HG02642 (cell line): ENCODE measurements at regions not wholly inside any gene's neighbourhood (a gene's known extent, or its start where the extent isn't known, plus 50 kb on each side); places are given as distances from the start of the nearest gene placed in this dataset.
"Not testable (repeated sequence)": the region's sequence is repeated elsewhere in the genome, so short reads cannot be mapped to it uniquely, and the experiment has no call there.

Source experiments
- ATAC-seq: cut with Tn5 transposase; IDR thresholded peaks from one replicate; pipeline ENCODE4 v1.9.1; 2021; ENCODE audit warnings: mild to moderate bottlenecking; ENCODE audit not compliant: unreplicated experiment, poor library complexity

DNA sequence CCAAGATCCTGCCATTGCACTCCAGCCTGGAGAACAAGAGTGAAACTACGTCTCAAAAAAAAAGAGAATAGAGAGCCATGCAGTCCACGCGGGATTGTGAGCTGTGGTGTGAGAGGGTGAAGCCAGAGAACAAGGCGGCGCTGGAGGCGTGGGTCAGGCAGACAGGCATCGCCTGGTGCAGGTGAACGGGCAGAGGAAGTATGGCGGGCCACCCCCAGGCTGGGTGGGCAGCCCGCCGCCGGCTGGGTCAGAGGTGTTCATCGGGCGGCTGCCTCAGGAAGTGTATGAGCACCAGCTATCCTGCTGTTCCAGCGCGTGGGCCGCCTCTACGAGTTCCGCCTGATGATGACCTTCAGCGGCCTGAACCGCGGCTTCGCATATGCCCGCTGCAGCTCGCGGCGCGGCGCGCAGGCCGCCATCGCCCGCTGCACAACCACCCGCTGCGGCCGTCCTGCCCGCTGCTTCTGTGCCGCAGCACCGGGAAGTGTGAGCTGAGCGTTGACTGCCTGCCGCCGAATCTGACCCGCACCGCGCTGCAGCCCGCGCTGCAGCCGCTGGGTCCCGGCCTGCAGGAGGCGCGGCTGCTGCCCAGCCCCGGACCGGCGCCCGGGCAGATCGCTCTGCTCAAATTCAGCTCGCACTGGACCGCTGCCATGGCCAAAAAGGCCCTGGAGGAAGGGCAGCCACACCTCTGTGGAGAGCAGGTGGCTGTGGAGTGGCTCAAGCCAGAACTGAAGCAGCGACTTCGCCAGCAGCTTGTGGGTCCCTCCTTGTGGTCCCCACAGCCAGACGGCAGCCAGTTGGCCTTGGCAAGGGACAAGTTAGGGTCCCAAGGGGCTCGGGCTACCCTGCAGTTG is 95.5 kb upstream of the PLEKHM1 start:
- peak; percentile 19 for ATAC-seq

DNA sequence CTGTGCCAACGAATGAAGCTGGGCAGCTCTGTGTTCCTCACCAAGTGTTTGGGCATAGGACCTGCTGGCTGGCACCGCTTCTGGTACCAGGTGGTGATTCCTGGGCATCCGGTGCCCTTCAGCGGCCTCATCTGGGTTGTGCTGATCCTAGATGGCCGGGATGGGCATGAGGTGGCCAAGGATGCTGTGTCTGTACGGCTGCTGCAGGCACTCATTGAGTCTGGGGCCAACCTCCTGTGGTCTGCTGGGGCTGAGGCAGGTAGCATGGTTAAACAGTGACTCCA is 96.1 kb upstream of the PLEKHM1 start:
- not testable (repeated sequence) for ATAC-seq

DNA sequence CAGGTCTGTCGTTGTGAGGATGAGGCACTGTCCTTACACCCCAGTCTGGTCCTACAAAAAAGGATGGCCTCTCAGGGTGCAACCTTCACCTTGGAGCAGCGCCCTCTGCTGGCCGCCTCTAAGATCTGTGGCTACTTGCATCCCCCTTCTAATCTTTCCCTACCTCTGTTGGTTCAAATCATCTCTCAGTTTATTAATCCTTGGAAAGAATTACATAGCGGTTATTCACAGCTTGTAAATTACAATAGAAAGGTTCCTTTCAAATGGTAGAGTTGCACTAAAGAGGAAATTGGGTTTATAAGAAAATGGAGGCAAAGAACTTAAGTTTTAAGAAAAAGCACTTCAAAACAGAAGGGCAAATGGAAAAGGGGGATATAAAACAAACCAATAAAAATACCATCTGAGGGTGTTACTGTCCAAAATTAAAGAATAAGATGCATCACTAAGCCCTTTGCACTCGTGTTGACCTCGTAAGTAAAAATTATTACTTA is 102.0 kb upstream of the PLEKHM1 start:
- ATAC-seq: not testable (repeated sequence)

DNA sequence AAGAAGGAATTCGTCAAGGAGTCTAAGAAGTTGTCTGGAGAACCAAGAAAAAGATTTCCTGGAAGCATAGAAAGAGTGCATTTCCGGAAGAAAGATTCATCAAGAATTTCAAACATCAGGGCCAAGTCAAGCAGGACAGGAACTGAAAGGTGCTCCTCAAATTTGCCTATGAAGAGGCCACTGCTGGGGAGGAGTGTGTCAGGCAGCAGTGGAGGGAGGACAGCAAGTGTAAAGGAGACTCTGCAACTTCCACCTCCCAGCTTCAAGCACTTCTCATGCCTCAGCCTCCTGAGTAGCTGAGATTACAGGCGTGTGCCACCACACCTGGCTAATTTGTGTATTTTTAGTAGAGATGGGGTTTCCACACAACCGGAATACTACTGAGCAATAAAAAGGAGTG is 105.8 kb upstream of the PLEKHM1 start:
- ATAC-seq: not testable (repeated sequence)

DNA sequence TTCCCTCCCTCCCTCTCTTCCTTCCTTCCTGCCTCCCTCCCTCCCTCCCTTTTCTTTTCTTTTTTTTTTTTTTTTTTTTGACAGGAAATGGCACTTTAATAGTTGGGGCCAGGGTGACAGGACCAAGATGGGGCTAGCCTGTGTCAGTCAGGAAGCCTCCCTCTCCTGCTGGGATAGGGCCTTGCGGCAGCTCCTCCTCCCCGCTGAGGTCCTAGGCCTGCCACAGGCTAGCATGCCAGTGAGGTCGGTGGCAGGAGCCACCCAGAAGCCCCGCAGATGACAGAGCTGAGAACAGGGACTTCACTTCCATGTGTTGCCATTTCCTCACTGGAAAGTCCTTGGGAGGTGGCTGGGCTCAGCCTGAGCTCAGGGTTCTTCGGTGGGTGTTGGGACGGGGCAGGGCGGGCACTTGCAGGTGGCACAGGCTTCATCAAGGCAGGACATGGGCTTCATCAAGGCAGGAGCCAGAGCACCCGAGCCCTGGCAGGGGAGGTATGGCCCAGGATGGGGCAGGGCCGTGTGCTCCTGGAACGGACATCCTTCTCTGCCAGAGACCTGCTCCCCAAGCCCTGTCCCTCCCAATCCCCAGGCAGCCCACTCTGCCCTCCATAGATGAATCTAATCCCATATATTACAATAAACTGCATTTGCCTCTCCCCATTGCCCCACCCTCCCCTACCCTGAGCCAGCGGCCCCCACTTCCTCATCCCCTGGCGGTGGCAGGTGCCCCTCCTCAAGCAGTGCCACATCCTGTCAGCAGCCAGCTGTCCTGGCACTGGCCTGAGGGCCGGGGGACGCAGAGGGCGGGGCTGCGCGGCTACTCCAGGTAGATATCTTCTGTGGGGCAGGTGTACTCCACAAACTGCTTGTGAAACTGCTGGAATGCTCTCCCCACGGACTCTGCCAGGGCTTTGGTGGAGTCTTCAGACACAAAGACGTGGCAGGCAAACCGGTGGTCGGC is 109.8 kb upstream of the PLEKHM1 start:
- ATAC-seq: not testable (repeated sequence)

DNA sequence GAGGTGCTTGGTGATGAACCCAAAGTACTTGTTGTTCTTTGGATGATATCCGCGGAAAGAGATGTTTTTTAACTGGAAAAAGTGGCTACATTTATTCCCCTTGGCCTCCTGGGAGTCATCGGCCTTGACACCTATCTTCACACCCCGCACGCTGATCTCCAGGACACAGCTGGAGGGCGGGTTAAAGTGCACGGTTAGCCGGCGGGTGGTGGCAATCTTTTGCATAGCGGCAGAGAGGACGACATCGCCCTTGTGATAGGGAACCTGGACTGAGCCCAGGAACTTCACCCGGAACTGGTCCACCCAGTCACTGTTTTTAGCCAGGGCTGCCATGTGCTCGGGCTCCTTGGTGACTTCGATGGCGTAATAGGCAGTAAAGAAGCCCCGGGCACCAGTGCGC is 110.5 kb upstream of the PLEKHM1 start:
- ATAC-seq: not testable (repeated sequence)

DNA sequence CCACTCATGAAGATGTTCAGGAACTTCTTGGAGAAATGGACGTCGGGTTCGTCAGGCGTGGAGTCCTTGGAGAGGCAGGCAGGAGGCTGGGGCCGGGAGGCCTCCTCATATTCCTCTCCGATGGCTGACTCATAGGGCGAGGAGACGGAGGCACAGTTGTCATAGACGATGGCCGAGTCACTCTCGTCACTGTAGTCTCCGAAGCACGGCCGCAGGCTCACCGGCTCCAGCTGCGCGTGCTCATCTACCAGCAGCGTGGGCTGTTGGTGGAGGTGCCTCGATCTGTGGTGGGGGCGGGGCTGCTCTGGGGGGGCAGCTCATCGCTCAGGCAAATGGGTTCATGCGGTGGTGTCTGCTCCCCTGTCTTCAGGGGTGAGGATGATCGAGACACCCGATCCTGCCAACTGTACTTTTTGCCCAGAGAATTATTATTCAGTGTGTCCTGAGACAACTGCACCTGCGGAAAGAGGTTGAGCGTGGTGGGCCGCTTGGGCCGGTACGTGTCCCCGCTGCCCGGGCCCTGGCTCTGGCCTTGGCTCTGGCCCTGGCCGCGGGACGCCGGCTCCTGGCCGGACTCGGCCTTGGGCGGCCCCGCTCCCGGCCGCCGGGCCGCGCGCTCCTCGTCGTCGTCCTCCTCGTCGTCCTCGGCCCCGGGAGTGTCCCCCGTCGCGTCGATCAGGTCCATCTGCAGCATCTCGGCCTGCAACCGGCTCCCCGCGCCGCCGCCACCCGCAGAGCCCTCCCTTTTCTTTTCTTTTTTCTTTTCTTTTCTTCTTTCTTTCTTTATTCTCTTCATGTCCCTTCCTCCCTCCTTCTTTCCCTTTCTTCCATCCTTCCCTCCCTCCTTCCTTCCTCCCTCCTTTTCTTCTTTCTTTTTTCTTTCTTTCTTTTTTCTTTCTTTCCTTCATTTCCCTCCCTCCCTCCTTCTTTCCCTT is 111.4 kb upstream of the PLEKHM1 start:
- not testable (repeated sequence) for ATAC-seq

DNA sequence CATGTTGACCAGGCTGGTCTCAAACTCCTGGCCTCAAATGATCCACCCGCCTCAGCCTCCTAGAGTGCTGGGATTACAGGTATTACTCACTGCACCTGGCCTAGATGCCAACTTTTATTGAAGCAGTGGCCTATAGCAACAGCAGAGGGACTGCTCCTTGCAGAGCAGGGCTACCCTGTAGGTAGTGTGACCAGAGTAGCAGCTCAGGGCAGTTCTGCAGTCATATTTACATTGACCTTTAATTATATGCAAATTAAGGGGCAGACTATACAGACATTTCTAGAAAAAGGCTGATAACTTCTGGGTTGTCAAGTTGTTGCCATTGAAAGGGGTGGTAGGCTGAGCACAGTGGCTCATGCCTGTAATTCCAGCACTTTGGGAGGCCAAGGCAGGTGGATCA is 115.2 kb upstream of the PLEKHM1 start:
- ATAC-seq: not testable (repeated sequence)

DNA sequence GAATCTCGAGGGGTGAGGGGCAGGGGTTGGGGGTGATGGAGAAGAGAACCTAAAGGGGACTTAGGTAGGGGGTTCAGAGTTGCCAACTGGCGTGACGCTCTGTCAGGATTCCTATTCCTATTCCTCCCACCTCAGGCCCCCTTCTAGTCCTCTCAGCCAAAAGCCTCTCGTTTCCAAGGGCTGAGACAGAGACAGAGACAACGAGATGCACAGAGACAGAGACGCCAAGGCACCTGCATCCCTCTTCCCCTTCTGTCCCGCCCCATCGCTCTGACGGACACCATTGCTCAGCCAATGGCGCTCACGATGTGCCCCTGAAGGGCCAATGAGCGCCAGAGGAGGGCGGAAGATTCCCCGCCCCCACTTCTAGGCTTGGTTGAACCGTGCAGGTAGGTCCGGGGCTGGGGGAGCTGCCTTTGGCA is 129.5 kb upstream of the PLEKHM1 start:
- peak; percentile 98 for ATAC-seq

DNA sequence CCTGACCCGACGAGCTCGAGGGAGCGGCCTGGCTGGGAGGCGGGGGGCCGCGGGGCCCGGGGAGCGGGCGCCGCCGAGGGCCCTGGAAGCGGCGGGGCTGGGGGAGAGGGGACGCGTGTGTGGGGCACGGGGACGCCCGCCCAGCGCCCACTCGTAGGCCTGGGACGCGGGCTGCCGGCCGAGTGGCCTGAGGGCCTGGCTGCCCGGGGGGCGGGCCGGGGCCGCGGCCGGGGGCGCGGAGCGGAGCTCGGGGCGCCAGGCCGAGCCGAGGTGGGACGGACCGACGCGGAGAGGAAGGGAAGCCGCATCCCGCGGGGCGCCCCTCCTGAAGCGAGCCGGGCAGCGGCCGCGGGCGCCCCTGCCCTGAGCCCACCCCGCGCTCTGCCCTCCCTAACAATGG is 129.9 kb upstream of the PLEKHM1 start:
- peak; percentile 48 for ATAC-seq

DNA sequence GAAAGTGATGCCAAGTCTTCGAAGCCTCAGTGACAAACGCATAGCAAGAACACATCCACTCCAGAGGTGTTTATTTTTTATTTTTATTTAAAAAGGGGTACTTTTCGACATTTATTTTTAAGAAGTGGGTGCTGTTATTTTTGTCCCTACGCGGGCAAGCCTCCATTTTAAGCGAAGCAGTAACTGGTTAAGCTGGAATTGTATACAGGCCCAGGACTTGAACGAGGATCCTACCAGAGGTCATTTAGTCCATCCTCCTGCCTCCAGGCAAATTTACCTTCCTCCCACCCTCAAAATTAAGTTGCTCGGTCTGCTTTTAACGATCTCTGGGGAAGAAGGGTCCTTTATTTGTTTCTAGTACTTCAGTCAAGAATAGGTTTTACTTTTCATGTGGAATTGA is 130.6 kb upstream of the PLEKHM1 start:
- ATAC-seq: not testable (repeated sequence)

DNA sequence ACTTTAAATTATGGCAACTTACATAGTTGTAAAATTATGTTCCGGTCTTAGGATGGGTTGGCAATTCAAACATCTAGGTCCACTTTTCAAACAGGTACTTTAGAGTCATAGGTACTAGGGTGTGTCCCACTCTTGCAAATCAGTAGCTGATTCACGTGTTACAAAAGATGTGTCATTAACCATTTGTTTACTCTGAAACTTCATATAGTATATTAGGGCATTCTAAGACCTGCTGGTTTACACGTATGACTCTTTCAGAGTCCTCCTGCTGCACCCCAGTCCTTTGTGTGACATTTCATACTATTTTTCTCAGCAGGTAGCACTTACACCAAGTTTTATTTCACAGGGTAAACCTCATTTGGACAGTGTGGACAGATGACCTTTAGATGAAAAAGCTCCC is 131.8 kb upstream of the PLEKHM1 start:
- ATAC-seq: not testable (repeated sequence)

DNA sequence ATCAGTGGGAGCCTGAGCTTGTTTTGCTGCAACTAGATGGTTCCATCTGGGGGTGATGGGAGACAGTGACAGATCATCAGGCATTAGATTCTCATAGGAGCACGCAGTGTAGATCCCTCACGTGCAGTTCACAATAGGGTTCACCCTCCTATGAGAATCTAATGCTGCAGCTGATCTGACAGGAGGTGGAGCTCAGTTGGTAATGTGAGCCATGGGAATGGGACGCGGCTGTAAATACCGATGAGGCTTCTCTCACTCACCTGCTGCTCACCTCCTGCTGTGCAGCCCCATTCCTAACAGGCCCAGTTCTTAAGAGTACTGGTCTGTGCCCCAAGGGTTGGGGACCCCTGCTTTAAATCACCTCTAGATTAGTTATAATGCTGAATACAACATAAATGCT is 137.5 kb upstream of the PLEKHM1 start:
- ATAC-seq: no peak

DNA sequence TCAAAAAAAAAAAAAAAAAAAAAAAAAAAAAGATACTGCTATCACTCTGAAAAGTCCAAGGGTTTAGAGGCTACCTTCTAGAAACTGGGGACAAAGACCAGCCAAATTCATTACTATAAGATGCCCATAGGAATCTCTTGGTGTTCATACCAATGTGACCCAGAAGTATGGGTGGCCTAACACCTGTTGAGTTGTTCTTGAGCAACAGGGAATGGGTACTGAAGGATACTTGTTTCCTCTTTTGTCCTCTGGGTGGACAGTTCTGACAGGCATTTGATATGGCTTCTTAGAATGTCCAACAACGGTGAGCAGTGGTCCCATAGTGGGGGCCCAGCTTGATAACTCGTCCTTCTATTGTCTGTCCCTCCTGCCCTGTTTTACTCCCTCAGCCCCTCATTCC is 141.4 kb upstream of the PLEKHM1 start:
- ATAC-seq: no peak

DNA sequence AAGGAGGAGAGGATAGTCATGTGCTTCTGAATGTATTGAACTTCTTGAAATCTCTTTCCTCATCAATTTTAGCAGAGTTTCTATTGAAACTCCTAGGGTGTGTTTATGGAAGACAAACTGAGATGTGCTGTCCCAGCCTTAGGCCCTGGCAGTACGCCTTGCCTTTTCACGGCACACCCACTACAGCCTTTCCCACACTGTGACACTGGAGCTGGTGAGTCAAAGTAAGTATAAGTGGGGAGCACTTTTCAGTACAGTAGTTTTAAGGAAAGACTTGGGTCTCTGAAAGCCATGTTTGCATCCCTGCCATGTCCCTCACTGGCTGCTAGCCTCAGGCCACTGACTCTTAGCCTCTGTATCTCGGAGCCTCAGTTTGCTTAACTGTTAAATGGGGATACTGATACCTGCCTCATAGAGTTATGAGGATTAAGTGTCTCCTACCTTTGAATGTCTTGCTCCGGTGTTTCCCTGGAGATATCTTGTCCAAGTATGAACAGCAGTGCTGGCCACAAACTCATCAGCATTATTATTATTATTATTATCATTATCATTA is 144.7 kb upstream of the CRHR1 start:
- ATAC-seq: no peak

DNA sequence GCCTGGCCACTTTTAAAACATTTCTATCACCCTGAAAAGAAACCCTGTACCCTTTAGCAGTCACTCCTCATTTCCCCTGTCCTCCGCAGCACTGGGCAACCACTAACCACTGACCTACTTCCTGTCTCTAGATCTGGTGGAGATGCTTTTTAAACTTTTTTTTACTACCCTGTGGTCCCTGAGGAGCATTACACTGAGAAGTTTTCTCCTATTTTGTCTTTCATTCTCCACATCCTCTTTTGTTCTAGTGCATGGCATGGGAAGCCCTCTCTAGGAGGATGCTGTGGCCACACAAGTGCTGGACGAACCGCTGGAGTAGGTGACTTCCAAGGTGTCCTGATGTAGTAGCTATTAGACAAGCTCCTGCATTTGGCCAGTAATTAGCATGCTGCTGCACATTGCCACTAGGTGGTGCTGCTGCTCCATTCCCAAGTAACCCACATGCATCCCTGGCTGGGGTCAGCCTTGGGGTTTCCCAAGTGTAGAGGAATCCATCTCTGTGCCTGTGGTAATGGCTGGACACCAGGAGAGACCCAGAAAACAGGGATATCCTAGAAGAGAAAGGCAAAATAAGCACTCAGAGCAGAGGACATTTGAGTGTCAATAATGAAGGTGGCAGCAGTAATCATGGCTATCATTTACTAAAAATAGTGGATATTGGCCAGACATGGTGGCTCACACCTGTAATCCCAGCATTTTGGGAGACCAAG is 143.8 kb upstream of the CRHR1 start:
- ATAC-seq: no peak

DNA sequence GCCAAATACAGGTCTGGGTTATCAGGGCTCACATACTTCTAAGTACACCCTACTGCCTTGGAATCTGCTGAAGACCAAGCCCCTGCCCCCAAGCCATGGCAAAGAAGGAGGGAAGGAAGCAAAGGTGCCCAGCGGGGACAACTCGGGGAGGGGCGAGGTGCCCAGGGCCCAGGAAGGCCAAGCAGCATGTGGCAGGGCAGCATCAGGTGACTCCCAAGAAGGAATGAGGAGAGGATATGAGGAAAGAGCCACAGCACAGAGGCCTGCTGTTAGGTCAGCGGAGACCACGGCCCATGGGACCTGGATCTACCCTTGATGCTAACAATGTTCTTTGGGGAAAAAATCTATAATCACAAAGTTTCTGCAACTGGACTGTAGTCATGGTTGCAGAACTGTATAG is 142.6 kb upstream of the CRHR1 start:
- no peak for ATAC-seq

DNA sequence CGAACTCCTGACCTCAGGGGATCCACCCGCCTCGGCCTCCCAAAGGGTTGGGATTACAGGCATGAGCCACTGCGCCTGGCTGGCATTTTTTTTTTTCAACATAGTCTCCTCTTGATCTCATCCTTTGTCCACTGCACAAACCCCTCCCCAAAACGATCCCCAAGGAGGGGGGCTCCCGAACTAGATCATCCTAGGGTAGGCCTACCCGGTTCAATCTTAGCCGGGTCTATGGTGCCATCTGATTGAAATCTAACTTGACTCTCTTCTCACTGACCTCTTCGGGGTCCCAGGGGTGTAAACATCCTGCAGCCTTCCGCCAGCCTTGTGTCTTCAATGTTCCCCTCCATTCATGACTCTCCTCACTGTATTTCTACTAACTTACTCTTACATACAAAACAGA is 140.5 kb upstream of the CRHR1 start:
- no peak for ATAC-seq

DNA sequence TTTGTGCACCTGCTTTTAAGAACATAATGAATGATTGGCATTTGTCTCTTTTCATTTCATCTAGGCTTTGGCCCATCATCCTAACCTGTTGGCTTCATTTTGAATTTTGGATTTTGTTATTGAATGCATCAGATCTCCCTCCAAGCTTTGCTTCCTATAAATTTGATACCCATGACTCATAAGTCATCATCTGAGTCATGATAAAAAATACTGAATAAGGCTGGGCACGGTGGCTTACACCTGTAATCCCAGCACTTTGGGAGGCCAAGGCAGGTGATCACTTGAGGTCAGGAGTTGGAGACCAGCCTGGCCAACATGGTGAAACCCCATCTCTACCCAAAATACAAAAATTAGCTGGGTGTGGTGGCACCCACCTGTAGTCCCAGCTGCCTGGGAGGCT is 139.5 kb upstream of the CRHR1 start:
- not testable (repeated sequence) for ATAC-seq
